HepG2 (cell line): ENCODE measurements at regions not wholly inside any gene's neighbourhood (a gene's known extent, or its start where the extent isn't known, plus 50 kb on each side); places are given as distances from the start of the nearest gene placed in this dataset.

Experiments used
- MLXIP ChIP-seq: sonication (generic); formaldehyde crosslinking; IDR thresholded peaks from 2 replicates; pipeline ENCODE4 v1.9.0; 2021; ENCODE audit warnings: missing genetic modification reagents, borderline replicate concordance
- ZNF530 ChIP-seq: sonication (generic); formaldehyde crosslinking; IDR thresholded peaks from 2 replicates; pipeline ENCODE4 v1.5.0; 2020; ENCODE audit warnings: low read depth, mild to moderate bottlenecking, missing genetic modification reagents

GRCh38 chr7:66423729-66424128 lies 205.0 kb upstream of the KCTD7 start:
- TF ChIP-seq ZNF530 (CRISPR knock-in tag), result no peak
- TF ChIP-seq MLXIP, result no peak
